ENCODE measurements at regions not wholly inside any gene's neighbourhood (a gene's known extent, or its start where the extent isn't known, plus 50 kb on each side); places are given as distances from the start of the nearest gene placed in this dataset.
A peak's percentile ranks its signal among the peaks of the same experiment; 100 is the strongest.

DNA sequence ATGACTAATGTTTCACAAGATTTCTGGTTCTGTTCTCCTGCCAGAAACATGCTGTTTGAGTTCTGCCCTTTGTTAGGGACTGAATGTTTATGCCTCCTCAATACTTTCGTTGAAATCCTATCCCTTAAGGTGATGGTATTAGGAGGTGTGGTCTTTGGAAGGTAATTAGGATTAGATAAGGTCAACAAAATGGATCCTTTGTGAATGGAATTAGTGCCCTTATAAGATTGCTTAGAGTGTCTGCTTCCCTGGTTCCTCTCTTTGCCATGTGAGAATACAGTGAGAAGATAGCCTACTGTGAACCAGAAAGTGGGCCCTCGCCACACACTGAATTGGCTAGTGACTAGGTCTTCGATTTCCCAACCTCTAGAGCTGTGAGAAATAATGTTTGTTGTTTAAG is 621.4 kb upstream of the ALCAM start:
- ATAC-seq = no peak
- TF ChIP-seq, protein P1, sequence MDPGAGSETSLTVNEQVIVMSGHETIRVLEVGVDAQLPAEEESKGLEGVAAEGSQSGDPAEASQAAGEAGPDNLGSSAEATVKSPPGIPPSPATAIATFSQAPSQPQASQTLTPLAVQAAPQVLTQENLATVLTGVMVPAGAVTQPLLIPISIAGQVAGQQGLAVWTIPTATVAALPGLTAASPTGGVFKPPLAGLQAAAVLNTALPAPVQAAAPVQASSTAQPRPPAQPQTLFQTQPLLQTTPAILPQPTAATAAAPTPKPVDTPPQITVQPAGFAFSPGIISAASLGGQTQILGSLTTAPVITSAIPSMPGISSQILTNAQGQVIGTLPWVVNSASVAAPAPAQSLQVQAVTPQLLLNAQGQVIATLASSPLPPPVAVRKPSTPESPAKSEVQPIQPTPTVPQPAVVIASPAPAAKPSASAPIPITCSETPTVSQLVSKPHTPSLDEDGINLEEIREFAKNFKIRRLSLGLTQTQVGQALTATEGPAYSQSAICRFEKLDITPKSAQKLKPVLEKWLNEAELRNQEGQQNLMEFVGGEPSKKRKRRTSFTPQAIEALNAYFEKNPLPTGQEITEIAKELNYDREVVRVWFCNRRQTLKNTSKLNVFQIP (CRISPR knock-in tag; IDR thresholded peaks at IDR 0.05; ENCODE audit: borderline replicate concordance, low read depth) = no peak
- no peak for TF ChIP-seq TOX (CRISPR knock-in tag; IDR thresholded peaks at IDR 0.05; ENCODE audit: borderline replicate concordance)
- TF ChIP-seq SNAI2 (CRISPR knock-in tag; IDR thresholded peaks at IDR 0.05) = no peak
- TF ChIP-seq, protein P2, sequence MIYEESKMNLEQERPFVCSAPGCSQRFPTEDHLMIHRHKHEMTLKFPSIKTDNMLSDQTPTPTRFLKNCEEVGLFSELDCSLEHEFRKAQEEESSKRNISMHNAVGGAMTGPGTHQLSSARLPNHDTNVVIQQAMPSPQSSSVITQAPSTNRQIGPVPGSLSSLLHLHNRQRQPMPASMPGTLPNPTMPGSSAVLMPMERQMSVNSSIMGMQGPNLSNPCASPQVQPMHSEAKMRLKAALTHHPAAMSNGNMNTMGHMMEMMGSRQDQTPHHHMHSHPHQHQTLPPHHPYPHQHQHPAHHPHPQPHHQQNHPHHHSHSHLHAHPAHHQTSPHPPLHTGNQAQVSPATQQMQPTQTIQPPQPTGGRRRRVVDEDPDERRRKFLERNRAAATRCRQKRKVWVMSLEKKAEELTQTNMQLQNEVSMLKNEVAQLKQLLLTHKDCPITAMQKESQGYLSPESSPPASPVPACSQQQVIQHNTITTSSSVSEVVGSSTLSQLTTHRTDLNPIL (CRISPR knock-in tag; IDR thresholded peaks at IDR 0.05; ENCODE audit: low read depth) = no peak
- no peak for TF ChIP-seq ZFP3 (CRISPR knock-in tag; IDR thresholded peaks at IDR 0.05)
- no peak for TF ChIP-seq TSHZ2 (CRISPR knock-in tag; IDR thresholded peaks at IDR 0.05)
- TF ChIP-seq GLIS3 (CRISPR knock-in tag; IDR thresholded peaks at IDR 0.05) = no peak
- TF ChIP-seq OSR1 (CRISPR knock-in tag; IDR thresholded peaks at IDR 0.05) = no peak
- TF ChIP-seq, protein P3, sequence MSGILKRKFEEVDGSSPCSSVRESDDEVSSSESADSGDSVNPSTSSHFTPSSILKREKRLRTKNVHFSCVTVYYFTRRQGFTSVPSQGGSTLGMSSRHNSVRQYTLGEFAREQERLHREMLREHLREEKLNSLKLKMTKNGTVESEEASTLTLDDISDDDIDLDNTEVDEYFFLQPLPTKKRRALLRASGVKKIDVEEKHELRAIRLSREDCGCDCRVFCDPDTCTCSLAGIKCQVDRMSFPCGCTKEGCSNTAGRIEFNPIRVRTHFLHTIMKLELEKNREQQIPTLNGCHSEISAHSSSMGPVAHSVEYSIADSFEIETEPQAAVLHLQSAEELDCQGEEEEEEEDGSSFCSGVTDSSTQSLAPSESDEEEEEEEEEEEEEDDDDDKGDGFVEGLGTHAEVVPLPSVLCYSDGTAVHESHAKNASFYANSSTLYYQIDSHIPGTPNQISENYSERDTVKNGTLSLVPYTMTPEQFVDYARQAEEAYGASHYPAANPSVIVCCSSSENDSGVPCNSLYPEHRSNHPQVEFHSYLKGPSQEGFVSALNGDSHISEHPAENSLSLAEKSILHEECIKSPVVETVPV (CRISPR knock-in tag; IDR thresholded peaks at IDR 0.05) = no peak
- no peak for TF ChIP-seq CSDC2 (CRISPR knock-in tag; IDR thresholded peaks at IDR 0.05)

- ATAC-seq = no peak
- TF ChIP-seq ARNTL (CRISPR knock-in tag; IDR thresholded peaks at IDR 0.05; ENCODE audit: borderline replicate concordance, low read depth) = no peak
- TF ChIP-seq TOX (CRISPR knock-in tag; IDR thresholded peaks at IDR 0.05; ENCODE audit: borderline replicate concordance) = no peak
- no peak for TF ChIP-seq ZNF70 (CRISPR knock-in tag; IDR thresholded peaks at IDR 0.05)
- TF ChIP-seq CSDC2 (CRISPR knock-in tag; IDR thresholded peaks at IDR 0.05) = no peak
Measured at GRCh38 chr3:104746056-104746455, 620.7 kb upstream of the ALCAM start.

DNA sequence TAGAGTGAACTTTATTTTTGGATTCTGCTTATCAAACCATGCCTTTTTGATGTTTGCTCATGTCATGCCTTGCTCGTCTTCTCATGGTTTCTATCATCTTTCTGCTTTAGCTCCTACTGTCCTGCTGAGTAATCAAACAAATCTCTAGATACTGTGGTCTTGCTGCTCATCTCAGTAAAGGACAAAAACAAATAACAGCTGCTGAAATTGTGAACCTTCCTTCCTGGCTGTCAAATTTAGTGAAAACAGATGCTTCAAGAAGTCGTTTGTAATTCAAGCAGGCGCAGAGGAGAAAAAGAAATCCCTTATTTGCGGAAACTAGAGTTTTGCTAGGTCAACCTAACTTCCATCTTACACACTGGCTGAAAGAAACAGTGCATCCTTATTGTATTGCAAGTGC is 616.1 kb upstream of the ALCAM start:
- no peak for ATAC-seq

GRCh38 chr3:104755791-104756190 is 610.9 kb upstream of the ALCAM start:
- ATAC-seq = no peak
- TF ChIP-seq ISL1 (CRISPR knock-in tag; IDR thresholded peaks at IDR 0.05) (no peak), ZFP3 (CRISPR knock-in tag; IDR thresholded peaks at IDR 0.05) (no peak), GLIS3 (CRISPR knock-in tag; IDR thresholded peaks at IDR 0.05) (no peak), ZNF565 (CRISPR knock-in tag; conservative IDR thresholded peaks at IDR 0.05; ENCODE audit: low read depth) (no peak), ESRRG (CRISPR knock-in tag; IDR thresholded peaks at IDR 0.05) (no peak), RARB (CRISPR knock-in tag; IDR thresholded peaks at IDR 0.05) (no peak)
- TF ChIP-seq, protein P3 (CRISPR knock-in tag; IDR thresholded peaks at IDR 0.05) = no peak

More for the DNA sequence above, 616.1 kb upstream of the ALCAM start:
- no peak for TF ChIP-seq ZNF8 (CRISPR knock-in tag; IDR thresholded peaks at IDR 0.05)
- no peak for TF ChIP-seq PPARA (CRISPR knock-in tag; IDR thresholded peaks at IDR 0.05; ENCODE audit: borderline replicate concordance)
- no peak for TF ChIP-seq RARB (CRISPR knock-in tag; IDR thresholded peaks at IDR 0.05)
- TF ChIP-seq ISL1 (CRISPR knock-in tag; IDR thresholded peaks at IDR 0.05) = no peak
- no peak for TF ChIP-seq ESRRG (CRISPR knock-in tag; IDR thresholded peaks at IDR 0.05)

DNA sequence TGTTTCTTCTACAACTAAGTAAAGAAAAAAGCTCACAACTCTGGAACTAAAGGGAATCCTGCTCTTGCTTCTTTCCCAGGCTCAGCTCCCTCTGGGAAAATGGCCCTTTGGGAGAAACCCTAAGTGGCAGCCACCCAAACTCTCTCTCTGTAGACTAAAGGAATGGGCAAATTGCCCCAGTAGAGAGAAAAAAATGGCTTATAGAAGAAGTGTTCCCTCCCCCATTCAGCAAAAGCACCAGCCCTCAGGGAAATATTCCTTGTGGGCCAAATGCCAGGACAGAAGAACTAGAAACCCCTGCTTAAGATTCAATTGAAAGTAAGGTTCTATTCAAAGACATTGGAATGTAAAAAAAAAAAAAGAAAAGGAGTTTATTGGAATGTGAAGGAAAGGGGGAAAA is 603.7 kb upstream of the ALCAM start:
- TF ChIP-seq ESRRG (CRISPR knock-in tag; IDR thresholded peaks at IDR 0.05) (no peak), ISL1 (CRISPR knock-in tag; IDR thresholded peaks at IDR 0.05) (0 out of 2 replicates have a peak, but pooled peaks have one; percentile 25), ZFP30 (CRISPR knock-in tag; IDR thresholded peaks at IDR 0.05) (no peak)
- no peak; the same call in 1 of the 3 replicates for ATAC-seq
